ENCODE measurements at regions not wholly inside any gene's neighbourhood (a gene's known extent, or its start where the extent isn't known, plus 50 kb on each side); places are given as distances from the start of the nearest gene placed in this dataset.
"Not testable (repeated sequence)": the region's sequence is repeated elsewhere in the genome, so short reads cannot be mapped to it uniquely, and the experiment has no call there.

GRCh38 chr11:28903716-28904115 is 795.5 kb downstream of the METTL15 start:
- H3K4me3 ChIP-seq (ENCODE audit: low read length in 3 of 3), result no peak overlapping the region
- no peaks in the 10 kb centered on the region for H3K36me3 ChIP-seq (ENCODE audit: control insufficient read depth in 2 of 3, insufficient read depth in 3 of 3, low read length in 3 of 3)
- DNase-seq, result peak in 2 of 5 donors; percentile 5 to 6
- no peaks in the 10 kb centered on the region for H3K4me1 ChIP-seq (ENCODE audit: control insufficient read depth in 2 of 3, insufficient read depth in 2 of 3, low read depth in 1 of 3, low read length in 3 of 3)
- H3K9me3 ChIP-seq (ENCODE audit: control insufficient read depth in 2 of 3, insufficient read depth in 1 of 3, low read length in 3 of 3), result no peaks in the 10 kb centered on the region
- no peaks in the 10 kb centered on the region for H3K27me3 ChIP-seq (ENCODE audit: control insufficient read depth, insufficient read depth, low read length)
- no peak overlapping the region for H3K27ac ChIP-seq (ENCODE audit: low read depth in 2 of 2, low read length in 2 of 2)
- no peak for FAIRE-seq
- no peak overlapping the region for H3K9ac ChIP-seq (ENCODE audit: low read length in 3 of 3)
- intact Hi-C loops (cut with DNase I), result no loop called here
- no peak for TF ChIP-seq CTCF (IDR thresholded peaks at IDR 0.05; ENCODE audit: borderline replicate concordance, extremely low read depth, insufficient read depth)

DNA sequence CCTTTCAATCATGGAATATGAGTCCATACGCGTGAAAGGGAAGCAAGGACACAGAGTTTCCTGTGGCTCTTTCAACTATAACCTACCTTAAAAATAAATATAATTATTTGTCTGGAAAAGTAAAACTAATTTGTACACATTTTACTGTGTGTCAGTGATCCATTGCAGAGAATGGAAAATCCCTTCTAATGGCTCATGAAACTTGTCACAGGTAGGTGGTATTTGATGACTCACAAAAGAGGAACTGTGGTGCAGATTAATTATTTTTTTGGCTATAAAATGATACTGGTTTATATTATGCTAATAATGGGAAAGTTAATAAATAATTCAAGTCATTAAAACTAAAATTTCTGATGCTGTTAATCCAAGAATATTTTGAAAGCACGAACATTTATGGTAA is 792.2 kb downstream of the METTL15 start:
- Histone ChIP-seq H3K27me3 (ENCODE audit: control insufficient read depth, insufficient read depth, low read length) (no peaks in the 10 kb centered on the region), H3K27ac (ENCODE audit: low read depth in 2 of 2, low read length in 2 of 2) (no peak overlapping the region), H3K4me3 (ENCODE audit: low read length in 3 of 3) (no peak overlapping the region), H3K9me3 (ENCODE audit: control insufficient read depth in 2 of 3, insufficient read depth in 1 of 3, low read length in 3 of 3) (no peaks in the 10 kb centered on the region), H3K36me3 (ENCODE audit: control insufficient read depth in 2 of 3, insufficient read depth in 3 of 3, low read length in 3 of 3) (no peaks in the 10 kb centered on the region), H3K9ac (ENCODE audit: low read length in 3 of 3) (no peak overlapping the region), H3K4me1 (ENCODE audit: control insufficient read depth in 2 of 3, insufficient read depth in 2 of 3, low read depth in 1 of 3, low read length in 3 of 3) (no peaks in the 10 kb centered on the region)
- intact Hi-C loops (cut with DNase I), result no loop called here
- no peak for TF ChIP-seq CTCF (IDR thresholded peaks at IDR 0.05; ENCODE audit: borderline replicate concordance, extremely low read depth, insufficient read depth)
- no peak for DNase-seq
- FAIRE-seq, result peak; percentile 59

DNA sequence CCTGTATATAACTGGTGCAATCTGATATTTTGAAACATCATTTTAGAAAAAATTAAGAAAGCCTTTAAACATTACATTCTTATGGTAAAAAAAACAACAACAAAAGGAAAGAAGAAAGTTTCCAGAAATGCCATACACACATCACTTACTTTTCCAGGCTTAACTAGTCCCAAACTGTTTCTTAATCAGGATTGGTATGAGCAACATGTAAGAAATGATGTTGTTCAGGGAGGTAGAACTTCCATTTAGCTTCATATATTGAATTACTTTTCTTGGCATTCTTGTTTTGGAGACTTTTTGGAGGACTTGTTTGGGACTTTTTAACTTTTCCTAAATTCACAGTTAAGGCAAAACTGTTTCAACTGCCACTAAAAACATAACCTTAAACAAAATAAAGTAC is 791.5 kb downstream of the METTL15 start:
- H3K27ac ChIP-seq (ENCODE audit: low read depth in 2 of 2, low read length in 2 of 2), result no peak overlapping the region
- H3K27me3 ChIP-seq (ENCODE audit: control insufficient read depth, insufficient read depth, low read length), result no peaks in the 10 kb centered on the region
- FAIRE-seq, result no peak
- no peak overlapping the region for H3K9ac ChIP-seq (ENCODE audit: low read length in 3 of 3)
- H3K4me3 ChIP-seq (ENCODE audit: low read length in 3 of 3), result no peak overlapping the region
- no peaks in the 10 kb centered on the region for H3K4me1 ChIP-seq (ENCODE audit: control insufficient read depth in 2 of 3, insufficient read depth in 2 of 3, low read depth in 1 of 3, low read length in 3 of 3)
- no peak for TF ChIP-seq CTCF (IDR thresholded peaks at IDR 0.05; ENCODE audit: borderline replicate concordance, extremely low read depth, insufficient read depth)
- no peaks in the 10 kb centered on the region for H3K9me3 ChIP-seq (ENCODE audit: control insufficient read depth in 2 of 3, insufficient read depth in 1 of 3, low read length in 3 of 3)
- H3K36me3 ChIP-seq (ENCODE audit: control insufficient read depth in 2 of 3, insufficient read depth in 3 of 3, low read length in 3 of 3), result no peaks in the 10 kb centered on the region
- DNase-seq, result no peak
- intact Hi-C loops (cut with DNase I), result no loop called here

DNA sequence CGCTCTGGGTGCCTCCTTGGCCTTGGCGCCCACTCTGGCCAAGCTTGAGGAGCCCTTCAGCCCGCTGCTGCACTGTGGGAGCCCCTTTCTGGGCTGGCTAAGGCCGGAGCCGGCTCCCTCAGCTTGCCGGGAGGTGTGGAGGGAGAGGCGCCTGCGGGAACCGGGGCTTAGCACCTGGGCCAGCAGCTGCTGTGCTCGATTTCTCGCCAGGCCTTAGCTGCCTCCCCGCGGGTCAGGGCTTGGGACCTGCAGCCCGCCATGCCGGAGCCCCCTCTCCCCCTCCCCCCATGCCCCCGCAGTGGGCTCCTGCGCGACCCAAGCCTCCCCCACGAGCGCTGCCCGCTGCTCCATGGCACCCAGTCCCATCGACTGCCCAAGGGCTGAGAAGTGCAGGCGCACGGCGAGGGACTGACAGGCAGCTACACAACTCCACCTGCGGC is 782.4 kb downstream of the METTL15 start:
- DNase-seq, result peak in 2 of 5 donors; percentile 21 to 61
- H3K9ac ChIP-seq (ENCODE audit: low read length in 3 of 3); H3K4me1 ChIP-seq (ENCODE audit: control insufficient read depth in 2 of 3, insufficient read depth in 2 of 3, low read depth in 1 of 3, low read length in 3 of 3); H3K27me3 ChIP-seq (ENCODE audit: control insufficient read depth, insufficient read depth, low read length); H3K36me3 ChIP-seq (ENCODE audit: control insufficient read depth in 2 of 3, insufficient read depth in 3 of 3, low read length in 3 of 3); H3K27ac ChIP-seq (ENCODE audit: low read depth in 2 of 2, low read length in 2 of 2); H3K4me3 ChIP-seq (ENCODE audit: low read length in 3 of 3); FAIRE-seq; intact Hi-C loops (cut with DNase I); H3K9me3 ChIP-seq (ENCODE audit: control insufficient read depth in 2 of 3, insufficient read depth in 1 of 3, low read length in 3 of 3): not testable (repeated sequence)

Data from kidney (tissue), 13 donors.